HG03139 (cell line): ENCODE measurements at regions not wholly inside any gene's neighbourhood (a gene's known extent, or its start where the extent isn't known, plus 50 kb on each side); places are given as distances from the start of the nearest gene placed in this dataset.

ENCODE experiments used
- ATAC-seq: cut with Tn5 transposase; IDR thresholded peaks from one replicate; pipeline ENCODE4 v1.9.1; 2021; ENCODE audit not compliant: unreplicated experiment

DNA sequence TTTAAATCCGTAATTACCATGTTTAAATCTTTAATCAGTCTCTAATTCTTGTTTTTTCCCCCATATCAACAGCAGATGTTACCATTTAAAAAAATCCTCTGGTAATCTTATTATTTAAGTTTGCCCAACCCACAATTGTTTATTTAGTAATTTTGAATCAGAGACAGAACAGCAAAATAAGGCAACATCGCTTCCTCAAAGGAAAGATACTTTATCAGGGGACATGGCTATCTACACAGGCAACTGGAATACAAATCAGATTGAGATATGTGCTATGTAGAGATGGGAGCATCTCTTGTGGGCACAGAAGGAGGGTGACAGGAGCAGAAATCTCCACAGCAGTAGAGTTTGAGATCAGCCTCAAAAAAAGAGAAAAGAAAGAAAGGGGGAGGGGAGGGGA lies 674.4 kb downstream of the SEMA5A start:
- no peak for ATAC-seq

DNA sequence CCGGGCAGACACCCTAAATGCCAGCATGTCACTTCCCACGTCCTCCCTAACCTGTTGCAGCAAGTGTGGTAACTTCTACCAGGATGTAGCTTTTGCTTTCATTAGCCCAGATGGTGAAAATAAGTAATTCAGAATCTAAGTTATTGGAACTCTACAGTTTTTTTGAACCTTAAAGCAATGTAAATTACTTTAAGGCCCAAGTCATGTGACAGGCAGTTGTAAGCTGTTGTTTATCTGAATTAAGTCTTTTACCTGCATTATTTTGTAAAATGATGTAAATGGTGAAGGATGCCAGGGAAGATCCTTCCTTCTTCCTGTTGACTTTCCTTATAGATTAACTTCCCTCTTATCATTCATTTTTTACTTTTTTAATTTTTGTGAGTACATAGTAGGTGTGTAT lies 670.2 kb downstream of the SEMA5A start:
- ATAC-seq, result no peak

DNA sequence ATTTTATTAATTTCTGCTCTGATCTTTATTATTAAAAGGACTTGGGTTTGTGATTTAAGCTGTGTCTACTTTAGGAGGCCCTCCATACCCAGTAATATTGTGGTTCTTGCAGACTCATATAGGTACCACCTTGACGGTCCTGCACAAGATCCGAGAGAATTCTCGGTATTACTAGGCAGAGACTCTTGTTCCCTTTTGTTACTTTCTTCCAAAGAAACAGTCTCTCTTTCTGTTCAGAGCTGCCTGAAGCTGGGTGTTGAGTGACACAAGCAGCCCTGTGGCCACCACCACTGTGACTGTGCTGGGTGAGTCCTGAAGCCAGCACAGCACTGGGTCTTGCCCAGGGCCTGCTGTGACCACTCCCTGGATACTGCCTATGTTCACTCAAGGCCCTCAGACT lies 666.6 kb downstream of the SEMA5A start:
- no peak for ATAC-seq

DNA sequence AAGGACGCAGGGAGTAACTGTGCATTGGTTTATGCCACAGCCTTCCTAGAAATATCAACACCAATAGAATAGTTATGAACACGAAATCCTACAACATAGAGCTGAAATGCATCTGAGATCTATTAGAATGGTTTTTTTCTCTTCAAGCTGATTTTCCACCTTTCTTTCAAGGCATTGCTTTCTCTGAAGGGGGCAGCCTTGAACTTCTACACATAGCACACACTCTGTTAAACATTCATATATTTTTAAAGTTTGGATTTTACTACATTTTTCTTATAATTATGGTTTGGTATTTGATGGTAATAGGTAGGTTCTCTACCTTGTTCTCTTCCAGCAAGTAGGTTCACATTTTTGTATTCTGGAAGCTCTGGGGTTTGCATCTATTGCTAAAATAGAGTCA lies 661.8 kb downstream of the SEMA5A start:
- no peak for ATAC-seq

DNA sequence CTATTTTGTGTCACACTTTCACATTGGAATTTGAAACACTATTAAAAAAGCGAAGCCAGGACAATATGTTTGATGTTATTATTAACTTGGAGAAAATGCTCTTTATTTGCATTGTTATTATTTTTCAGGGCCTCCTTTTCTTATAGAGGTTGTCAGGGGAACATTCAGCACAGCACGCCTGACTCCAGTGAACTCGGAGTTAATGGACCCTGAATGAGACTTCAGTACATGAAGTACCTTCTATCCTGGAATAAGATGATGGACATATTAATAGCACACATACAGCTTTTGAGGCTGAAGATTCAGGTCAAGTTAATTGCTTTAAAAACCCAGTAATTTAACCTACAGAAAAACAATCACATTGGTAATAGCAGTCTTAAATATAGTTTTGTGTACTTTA lies 652.9 kb downstream of the SEMA5A start:
- no peak for ATAC-seq

DNA sequence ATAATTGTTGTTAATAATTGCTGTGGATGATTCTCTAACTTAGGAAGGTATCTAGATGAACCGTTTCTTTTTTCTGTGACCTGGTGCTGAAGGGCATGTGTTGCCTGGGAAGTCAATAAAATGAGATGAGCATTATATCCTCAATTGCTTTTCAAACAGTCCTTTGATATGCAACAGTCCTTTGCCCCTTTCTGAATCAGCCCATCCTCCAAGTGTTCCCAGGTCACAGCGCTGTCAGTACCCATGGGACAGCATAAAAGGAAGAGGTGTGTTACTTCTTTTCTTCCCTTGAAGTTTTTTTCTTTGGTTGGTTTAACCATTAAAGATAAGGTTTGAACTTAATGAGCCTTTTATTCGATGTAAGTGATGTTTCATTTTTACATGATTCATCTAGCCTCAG lies 651.8 kb downstream of the SEMA5A start:
- ATAC-seq, result no peak

DNA sequence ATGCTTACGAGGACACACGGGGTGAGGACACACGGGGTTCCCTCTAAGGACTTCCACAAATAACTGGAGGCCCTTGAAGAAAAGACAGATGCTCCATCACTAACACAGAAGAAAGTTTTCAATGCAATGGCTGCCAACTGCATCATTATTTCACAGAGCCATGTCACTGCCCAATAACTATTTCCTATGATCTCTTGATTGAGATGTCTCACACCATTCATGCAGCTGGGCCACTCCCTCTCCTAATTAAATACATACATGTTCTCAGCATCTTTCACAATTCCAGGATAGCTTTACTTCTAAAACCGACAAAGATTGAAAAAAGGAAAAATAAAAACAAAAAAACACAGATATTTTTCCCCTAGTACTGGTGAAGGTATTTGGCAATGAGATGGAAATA lies 650.8 kb downstream of the SEMA5A start:
- no peak for ATAC-seq

DNA sequence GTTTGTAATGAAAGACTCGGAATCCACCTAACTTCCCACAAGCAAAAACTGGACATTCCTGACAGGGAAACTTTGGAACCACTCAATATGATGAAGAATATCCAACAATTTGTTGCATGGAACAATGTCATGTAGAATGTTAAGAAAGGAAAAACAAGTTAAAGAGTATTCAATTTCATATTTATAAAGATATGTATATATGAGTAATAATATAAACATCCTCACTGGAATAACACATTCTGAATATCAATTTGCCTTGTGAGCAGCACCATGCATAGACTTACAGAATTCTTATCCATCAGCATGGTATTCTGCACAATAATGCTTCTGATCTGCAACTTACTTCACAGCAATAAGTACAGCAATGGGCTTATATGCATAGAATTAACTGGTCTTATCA lies 650.3 kb downstream of the SEMA5A start:
- no peak for ATAC-seq

DNA sequence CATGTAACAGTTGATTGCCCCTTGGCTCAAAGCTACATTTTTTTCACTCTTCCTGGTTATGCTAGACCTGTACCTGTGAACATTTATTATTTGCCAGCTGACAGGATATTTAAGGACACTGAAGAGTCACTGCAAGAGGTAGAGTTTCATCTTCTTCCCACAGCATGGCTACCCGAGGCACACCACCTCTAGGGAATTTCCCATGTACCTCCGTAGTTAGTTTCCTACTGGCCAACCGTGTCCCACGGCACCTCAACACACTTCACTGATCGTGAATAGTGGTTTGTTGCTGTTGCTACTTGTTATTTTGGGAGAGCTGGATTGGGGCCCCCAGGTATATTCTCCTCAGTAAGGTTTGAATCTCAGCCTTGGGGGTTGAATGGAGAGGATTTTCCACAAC lies 648.6 kb downstream of the SEMA5A start:
- ATAC-seq, result no peak

DNA sequence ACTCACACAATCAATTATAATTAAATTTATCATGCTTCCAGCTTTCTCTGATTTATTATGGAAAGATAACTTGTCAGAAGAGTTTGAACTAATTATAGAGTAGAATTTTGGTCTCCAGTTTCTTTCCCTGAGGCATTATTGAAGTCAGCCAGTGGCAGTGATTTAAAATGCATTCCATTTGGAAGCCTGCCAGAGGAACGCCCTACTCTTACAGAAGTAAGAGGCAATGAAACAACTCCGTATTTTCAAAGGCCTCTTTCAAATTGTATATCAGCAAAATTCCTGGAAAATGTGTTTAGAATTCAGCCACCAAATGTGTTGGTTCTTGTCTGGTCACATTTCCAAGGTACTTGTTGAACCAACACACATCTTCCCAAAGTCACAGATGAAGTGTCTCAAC lies 640.9 kb downstream of the SEMA5A start:
- ATAC-seq, result no peak

DNA sequence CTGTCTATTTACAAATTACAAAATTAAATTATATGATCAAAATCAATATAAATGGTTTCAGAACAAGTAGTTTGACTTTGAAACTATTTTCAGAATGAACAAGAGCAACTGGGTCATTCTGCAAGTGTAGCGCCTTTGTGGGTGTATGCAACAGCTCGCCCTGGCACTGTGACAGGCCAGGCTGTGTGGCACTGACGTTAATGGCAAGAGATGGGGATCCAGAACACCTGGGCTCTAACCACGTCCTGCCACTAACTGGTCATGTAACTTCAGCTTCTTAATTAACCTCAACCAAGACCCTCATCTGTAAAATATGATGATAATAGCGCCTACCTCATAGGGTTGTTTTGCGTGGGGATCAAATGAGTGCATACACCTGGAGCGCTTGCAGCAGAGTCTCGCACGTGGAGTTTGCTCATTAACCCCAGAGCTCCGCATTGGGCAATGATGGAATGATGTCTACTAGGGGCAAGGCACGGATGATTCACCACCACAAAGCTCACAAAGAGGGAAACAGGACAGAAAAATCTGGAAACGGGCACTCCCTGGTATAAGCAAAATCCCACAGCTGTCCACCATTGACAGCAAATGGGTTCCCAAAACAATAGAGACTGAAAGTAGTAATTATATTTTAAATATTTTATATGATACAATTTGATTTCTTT lies 639.4 kb downstream of the SEMA5A start:
- no peak for ATAC-seq

DNA sequence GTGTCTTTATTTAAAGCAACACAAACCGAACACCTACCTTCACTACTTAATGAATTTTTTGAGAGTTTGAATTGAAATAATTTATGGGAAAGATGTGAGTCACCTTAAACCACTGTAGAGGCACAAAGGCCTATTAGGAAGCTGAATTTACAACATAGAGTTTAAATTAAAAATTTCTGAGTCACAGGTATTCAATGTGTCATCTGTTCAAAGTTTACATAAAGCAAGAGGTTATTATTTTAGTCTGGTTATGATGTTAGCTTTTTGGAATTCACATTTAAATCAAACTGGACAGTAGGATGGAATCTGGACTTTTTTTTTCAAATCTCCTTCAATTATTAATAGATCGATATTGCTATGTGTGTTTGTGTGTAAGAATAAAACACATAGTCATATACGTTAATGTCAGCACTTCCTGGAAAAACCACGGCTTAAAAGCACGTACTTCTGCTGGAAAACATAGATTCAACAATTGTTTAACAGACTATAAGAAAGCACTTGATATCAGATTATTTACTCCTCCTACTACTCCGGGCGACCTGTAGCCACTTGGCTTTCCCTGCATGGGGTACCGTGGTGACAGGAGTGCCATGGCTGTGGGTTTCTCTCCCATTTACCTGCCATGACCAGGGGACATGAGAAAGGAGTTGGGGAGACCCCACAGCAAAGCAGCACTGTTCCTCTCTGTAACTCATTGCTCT lies 638.6 kb downstream of the SEMA5A start:
- ATAC-seq, result no peak

DNA sequence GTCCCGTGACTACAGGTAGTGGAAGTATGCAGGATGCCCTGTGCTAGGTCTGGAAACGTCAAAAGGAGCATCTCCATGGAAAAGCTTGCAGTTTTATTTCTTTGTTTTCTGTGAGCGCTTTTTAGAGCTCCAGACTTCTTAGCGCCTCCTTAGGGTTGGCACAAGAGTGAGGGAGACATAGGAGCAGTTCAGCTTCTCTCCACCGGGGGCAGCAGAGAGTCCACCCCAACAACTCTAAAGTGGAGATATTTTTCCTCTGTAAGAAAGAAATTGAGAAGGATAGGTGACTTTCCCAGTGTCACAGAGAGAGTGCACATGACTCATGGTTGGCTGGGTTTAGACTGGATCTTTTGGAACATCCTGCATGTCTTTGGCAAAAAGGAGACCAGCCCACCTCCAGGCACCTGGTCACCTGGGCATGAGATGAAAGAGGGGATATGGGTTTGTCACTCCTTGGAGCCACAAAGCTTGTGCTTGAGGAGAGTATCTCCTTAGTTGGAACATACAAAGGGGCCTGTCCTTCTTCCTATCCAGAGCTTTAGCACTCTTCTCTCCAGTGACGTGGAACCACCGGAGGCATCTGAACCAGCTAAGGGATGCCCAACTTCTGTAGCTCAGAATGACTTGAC lies 637.7 kb downstream of the SEMA5A start:
- ATAC-seq, result peak; percentile 51

DNA sequence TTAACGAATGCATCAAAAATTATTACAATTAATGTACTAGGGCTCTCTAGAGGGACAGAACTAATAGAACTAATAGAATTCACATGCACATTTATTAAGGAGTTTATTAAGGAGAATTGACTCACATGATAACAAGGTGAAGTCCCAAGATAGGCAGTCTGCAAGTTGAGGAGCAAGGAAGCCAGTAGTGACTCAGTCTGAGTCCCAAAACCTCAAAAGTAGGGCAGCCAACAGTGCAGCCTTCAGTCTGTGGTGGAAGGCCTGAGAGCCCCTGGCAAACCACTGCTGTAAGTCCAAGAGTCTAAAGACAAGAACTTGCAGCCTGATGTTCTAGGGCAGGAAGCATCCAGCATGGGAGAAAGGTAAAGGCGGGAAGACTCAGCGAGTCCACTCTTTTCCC lies 633.8 kb downstream of the SEMA5A start:
- ATAC-seq, result no peak

DNA sequence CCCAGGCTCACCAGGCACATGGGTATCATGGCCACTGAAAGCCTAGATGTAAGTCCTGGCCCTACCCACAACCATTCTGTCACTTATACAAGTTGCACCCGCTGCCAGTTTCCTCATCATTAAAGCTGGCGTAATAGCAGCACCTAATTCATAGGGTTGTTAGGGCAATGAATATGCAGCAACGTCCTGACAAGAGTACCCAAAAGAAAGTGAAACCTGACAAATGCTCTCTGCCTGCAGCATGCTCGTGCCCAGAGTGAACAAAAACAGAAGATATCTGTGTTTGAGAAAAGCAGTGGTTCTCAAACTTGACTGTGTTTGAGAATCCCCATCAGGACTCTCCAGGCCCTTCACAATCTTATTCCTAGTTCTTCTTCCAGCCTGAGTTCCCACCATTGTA lies 632.4 kb downstream of the SEMA5A start:
- no peak for ATAC-seq

DNA sequence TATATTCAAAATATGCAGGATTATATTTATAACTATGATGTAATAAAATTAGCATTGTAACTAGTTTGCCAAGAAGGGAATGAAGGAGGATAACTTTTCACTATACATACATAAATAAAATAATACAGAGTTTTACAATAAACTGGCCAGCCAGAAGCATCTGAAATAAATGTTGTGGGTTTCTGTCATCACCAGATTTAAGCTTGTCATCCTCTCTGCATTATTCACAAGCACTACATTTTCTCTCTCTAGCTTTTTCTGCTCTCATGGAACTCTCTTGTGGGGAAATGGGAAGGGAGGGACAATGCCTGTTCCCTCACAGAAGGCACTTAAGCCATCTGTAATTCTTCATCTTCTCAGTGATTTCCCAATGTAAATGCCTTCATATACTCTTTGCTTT lies 626.8 kb downstream of the SEMA5A start:
- no peak for ATAC-seq

DNA sequence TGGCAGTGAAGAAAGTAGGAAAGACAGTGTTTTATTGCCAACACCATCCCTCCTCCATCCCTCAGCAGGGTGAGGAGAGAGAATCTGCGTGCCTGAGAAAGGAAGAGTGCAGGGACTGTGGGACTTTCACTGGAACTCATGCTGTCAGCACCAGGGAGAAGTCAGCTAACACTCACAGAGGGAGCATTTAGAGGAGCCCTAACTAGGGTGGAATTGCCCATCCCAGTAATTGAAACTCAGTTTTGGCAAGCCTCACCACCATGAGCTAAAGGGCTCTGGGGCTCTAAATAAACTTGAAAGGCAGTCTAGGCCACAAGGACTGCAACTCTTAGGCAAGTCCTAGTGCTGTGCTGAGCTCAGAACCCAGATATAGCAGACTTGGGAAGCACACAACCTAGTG lies 622.3 kb downstream of the SEMA5A start:
- no peak for ATAC-seq

DNA sequence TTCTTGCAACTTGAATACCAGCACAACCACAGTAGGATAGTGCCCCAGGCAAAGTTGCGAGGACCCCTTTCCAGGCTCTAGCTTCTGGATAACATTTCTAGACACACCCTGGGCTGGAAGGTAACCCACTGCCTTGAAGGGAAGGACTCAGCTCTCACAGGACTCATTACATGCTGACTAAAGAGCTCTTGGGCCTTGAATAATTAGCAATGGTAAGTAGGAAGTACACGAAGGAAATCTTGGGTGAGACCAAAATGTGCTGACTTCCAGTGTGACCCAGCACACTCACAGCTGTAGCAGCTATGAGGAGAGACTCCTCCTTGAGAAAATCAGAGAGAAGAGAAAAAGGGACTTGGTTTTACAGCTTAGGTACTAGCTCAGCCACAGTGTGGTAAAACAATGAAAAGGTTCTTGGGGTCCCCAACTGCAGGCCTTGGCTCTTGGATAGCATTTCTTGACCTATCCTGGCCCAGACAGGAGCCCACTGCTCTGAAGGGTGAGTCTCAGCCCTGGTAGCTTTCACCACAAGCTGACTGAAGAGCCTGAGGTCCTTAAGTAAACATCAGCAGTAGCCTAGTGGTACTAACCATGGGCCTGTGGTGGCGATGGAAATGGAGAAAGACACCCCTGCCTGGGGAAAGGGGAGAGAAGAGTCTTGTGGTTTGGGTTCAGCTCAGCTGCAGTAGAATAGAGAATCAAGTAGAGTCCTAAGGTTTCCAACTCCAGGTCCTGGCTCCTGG lies 621.7 kb downstream of the SEMA5A start:
- no peak for ATAC-seq

DNA sequence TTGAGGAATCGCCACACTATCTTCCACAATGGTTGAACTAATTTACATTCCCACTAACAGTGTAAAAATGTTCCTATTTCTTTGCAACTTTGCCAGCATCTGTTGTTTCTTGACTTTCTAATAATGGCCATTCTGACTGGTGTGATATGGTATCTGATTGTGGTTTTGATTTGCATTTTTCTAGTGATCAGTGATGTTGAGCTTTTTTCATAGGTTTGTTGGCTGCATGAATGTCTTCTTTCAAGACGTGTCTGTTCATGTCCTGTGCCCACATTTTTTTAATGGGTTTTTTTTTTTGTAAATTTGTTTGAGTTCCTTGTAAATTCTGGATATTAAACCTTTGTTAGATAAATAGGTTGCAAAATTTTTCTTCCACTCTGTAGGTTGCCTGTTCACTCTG lies 615.9 kb downstream of the SEMA5A start:
- ATAC-seq, result no peak

DNA sequence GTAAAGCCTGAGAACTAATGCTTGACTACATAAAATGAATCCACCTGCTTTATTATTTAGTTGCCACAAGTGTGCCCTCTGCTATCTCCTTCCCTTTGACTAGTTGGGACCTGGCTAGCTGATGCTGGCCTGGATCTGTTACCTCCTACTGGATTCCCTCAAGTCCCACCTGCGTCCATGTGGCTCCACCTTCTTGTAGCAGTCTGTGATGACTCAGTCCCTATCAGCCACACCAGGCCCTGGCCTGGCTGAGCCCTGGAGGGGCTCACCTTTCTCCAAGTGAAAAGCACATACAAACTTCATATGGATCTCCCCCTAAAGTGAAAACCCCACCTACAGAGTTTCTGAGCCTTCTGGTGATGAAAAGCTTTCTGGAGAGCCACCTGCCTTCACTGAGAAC lies 611.4 kb downstream of the SEMA5A start:
- ATAC-seq, result no peak

DNA sequence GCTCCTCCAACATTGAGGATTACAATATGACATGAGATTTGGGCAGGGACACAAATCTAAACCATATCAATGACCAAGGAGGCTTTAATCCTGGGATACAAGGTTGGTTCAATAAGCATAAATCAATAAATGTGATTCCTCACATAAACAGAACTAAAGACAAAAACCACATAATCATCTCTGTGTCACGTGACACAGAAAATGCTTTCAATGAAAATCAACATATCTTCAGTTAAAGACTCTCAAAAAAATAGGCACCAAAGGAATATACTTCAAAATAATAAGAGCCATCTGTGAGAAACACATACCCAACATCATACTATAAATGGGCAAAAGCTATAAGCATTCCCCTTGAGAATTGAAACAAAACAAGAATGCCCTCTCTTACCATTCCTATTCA lies 604.9 kb downstream of the SEMA5A start:
- no peak for ATAC-seq

DNA sequence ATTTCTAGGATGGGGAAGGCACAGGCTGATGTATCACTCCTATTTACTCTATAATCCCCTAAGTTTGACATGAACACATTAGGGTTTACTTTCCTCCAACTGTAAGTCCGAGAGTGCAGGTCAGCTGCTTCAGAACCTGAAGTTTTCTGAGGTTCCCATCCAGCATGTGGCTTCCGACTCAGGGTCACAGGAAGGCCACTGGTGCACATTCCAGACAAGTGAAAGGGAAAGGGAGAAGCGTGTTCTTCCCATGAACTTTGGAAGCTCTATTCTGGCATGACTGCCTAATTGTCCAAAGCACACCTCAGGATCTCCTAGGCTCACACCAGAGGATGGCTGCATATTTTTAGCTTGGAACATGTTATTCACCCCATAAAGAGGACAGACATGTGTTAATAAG lies 602.6 kb downstream of the SEMA5A start:
- no peak for ATAC-seq
